CD4-positive, alpha-beta memory T cell (primary cell): ENCODE measurements at regions not wholly inside any gene's neighbourhood (a gene's known extent, or its start where the extent isn't known, plus 50 kb on each side); places are given as distances from the start of the nearest gene placed in this dataset.

Experiments used
- CTCF ChIA-PET: fragments of 350-600 bp; sonication (Branson Sonifier 250); formaldehyde crosslinking; loops from one replicate; lab custom pipeline; 2021; ENCODE audit warnings: inconsistent platforms; ENCODE audit not compliant: partially characterized antibody; lab: Charles Lee
- POLR2A ChIA-PET: fragments of 350-600 bp; sonication (Branson Sonifier 250); formaldehyde crosslinking; loops from one replicate; lab custom pipeline; 2021; ENCODE audit not compliant: partially characterized antibody; lab: Charles Lee
- DNase-seq, 5 donors: peaks; one replicate each; pipeline versions ENCODE4 v3.0.0 to v3.0.0-alpha.2; 2020 to 2022; ENCODE audit warnings: mixed read lengths in 1 of 5
- H3K27ac ChIP-seq: one replicate; pipeline ENCODE4 v1.7.0; 2013; ENCODE audit warnings: low read depth, low read length
- H3K27me3 ChIP-seq: 2 replicates; pipeline ENCODE4 v1.7.0; 2013; ENCODE audit warnings: mild to moderate bottlenecking, low read length, moderate library complexity; ENCODE audit not compliant: insufficient read depth
- H3K36me3 ChIP-seq: 2 replicates; pipeline ENCODE4 v1.7.0; 2013; ENCODE audit warnings: mild to moderate bottlenecking, low read length, moderate library complexity; ENCODE audit not compliant: insufficient read depth
- H3K4me1 ChIP-seq: 2 replicates; pipeline ENCODE4 v1.7.0; 2013; ENCODE audit warnings: mild to moderate bottlenecking, low read length, moderate library complexity; ENCODE audit not compliant: insufficient read depth
- H3K4me3 ChIP-seq, 2 donors: one replicate each; pipeline ENCODE4 v1.7.0; 2013; ENCODE audit warnings: low read length in 2 of 2, mild to moderate bottlenecking in 1 of 2
- H3K9me3 ChIP-seq, 2 donors: one replicate each; pipeline ENCODE4 v1.7.0; 2013; ENCODE audit warnings: low read length in 2 of 2, control low read depth in 1 of 2; ENCODE audit not compliant: control insufficient read depth in 1 of 2
- H3K27ac Mint-ChIP-seq, 7 donors: one replicate each; pipeline ENCODE4 v1.8.0; 2020 to 2021; ENCODE audit warnings: mixed read lengths in 7 of 7, mild to moderate bottlenecking in 6 of 7, inconsistent platforms in 3 of 7, moderate library complexity in 3 of 7
- H3K27me3 Mint-ChIP-seq, 2 donors: one replicate each; pipeline ENCODE4 v1.8.0; 2020 to 2021; ENCODE audit warnings: mixed read lengths in 2 of 2
- H3K36me3 Mint-ChIP-seq, 2 donors: one replicate each; pipeline ENCODE4 v1.8.0; 2020 to 2021; ENCODE audit warnings: mixed read lengths in 2 of 2, inconsistent platforms in 1 of 2, mild to moderate bottlenecking in 1 of 2
- H3K4me1 Mint-ChIP-seq, 4 donors: one replicate each; pipeline ENCODE4 v1.8.0; 2020 to 2021; ENCODE audit warnings: mixed read lengths in 4 of 4, mild to moderate bottlenecking in 1 of 4
- H3K4me3 Mint-ChIP-seq, 8 donors: one replicate each; pipeline ENCODE4 v1.8.0; 2020 to 2021; ENCODE audit warnings: mixed read lengths in 8 of 8, mild to moderate bottlenecking in 7 of 8, moderate library complexity in 6 of 8, inconsistent platforms in 3 of 8
- H3K9me3 Mint-ChIP-seq, 8 donors: one replicate each; pipeline ENCODE4 v1.8.0; 2020 to 2021; ENCODE audit warnings: mixed read lengths in 8 of 8, mild to moderate bottlenecking in 5 of 8, inconsistent platforms in 3 of 8, moderate library complexity in 1 of 8
- intact Hi-C: fragments of 100-400 bp; cut with micrococcal nuclease; formaldehyde crosslinking; loops from one replicate; pipeline ENCODE4 v1.15.1; 2023

- POLR2A ChIA-PET, result no interaction called here
- CTCF ChIA-PET, result no interaction called here
- no peak overlapping the region for H3K27ac ChIP-seq
- no peak overlapping the region for H3K27ac Mint-ChIP-seq
- peaks cover 0 to 1% (median 0%) of the 10 kb centered on the region in 8 donors for H3K9me3 Mint-ChIP-seq
- no peak overlapping the region for H3K4me3 ChIP-seq
- intact Hi-C loops, result no loop called here
- H3K4me1 ChIP-seq, result no peaks in the 10 kb centered on the region
- no peaks in the 10 kb centered on the region for H3K27me3 ChIP-seq
- peaks cover 0 to 1% (median 0%) of the 10 kb centered on the region in 4 donors for H3K4me1 Mint-ChIP-seq
- DNase-seq, result no peak
- no peaks in the 10 kb centered on the region for H3K36me3 Mint-ChIP-seq
- no peaks in the 10 kb centered on the region for H3K36me3 ChIP-seq
- no peak overlapping the region for H3K4me3 Mint-ChIP-seq
- peaks cover 5 to 8% of the 10 kb centered on the region in 2 donors for H3K27me3 Mint-ChIP-seq
- H3K9me3 ChIP-seq, result no peaks in the 10 kb centered on the region
These were observed 503.8 kb downstream of the NPIPA7 start for GRCh38 chr16:16882766-16883165.

GRCh38 chr16:16884451-16884850, 505.5 kb downstream of the NPIPA7 start:
- Mint-ChIP-seq H3K36me3 (no peaks in the 10 kb centered on the region), H3K4me3 (no peak overlapping the region), H3K9me3 (peaks cover 0 to 3% (median 0%) of the 10 kb centered on the region in 8 donors), H3K4me1 (peaks cover 0 to 1% (median 0%) of the 10 kb centered on the region in 4 donors), H3K27me3 (peaks cover 4 to 7% of the 10 kb centered on the region in 2 donors), H3K27ac (no peak overlapping the region)
- intact Hi-C loops, result no loop called here
- H3K27me3 ChIP-seq, result no peaks in the 10 kb centered on the region
- no peaks in the 10 kb centered on the region for H3K9me3 ChIP-seq
- no peaks in the 10 kb centered on the region for H3K36me3 ChIP-seq
- H3K4me3 ChIP-seq, result no peak overlapping the region
- no peak overlapping the region for H3K27ac ChIP-seq
- DNase-seq, result no peak
- ChIA-PET POLR2A (no interaction called here), CTCF (no interaction called here)
- H3K4me1 ChIP-seq, result no peaks in the 10 kb centered on the region

GRCh38 chr16:16887193-16887592, 508.3 kb downstream of the NPIPA7 start:
- no peak overlapping the region for H3K4me3 ChIP-seq
- H3K27me3 ChIP-seq, result no peaks in the 10 kb centered on the region
- H3K27ac Mint-ChIP-seq, result no peak overlapping the region
- H3K27me3 Mint-ChIP-seq, result peaks cover 4 to 5% of the 10 kb centered on the region in 2 donors
- no peaks in the 10 kb centered on the region for H3K36me3 ChIP-seq
- H3K9me3 ChIP-seq, result no peaks in the 10 kb centered on the region
- H3K9me3 Mint-ChIP-seq, result peaks cover 0 to 3% (median 0%) of the 10 kb centered on the region in 8 donors
- ChIA-PET CTCF (no interaction called here), POLR2A (no interaction called here)
- intact Hi-C loops, result no loop called here
- no peak overlapping the region for H3K27ac ChIP-seq
- peaks cover 0 to 1% (median 0%) of the 10 kb centered on the region in 4 donors for H3K4me1 Mint-ChIP-seq
- no peak for DNase-seq
- H3K4me3 Mint-ChIP-seq, result no peak overlapping the region
- no peaks in the 10 kb centered on the region for H3K4me1 ChIP-seq
- no peaks in the 10 kb centered on the region for H3K36me3 Mint-ChIP-seq

- ChIA-PET CTCF (no interaction called here), POLR2A (no interaction called here)
- H3K36me3 Mint-ChIP-seq, result no peaks in the 10 kb centered on the region
- Histone ChIP-seq H3K27ac (no peak overlapping the region), H3K4me3 (no peak overlapping the region), H3K4me1 (no peaks in the 10 kb centered on the region), H3K9me3 (no peaks in the 10 kb centered on the region), H3K27me3 (no peaks in the 10 kb centered on the region), H3K36me3 (no peaks in the 10 kb centered on the region)
- H3K27me3 Mint-ChIP-seq, result peaks cover 0 to 5% of the 10 kb centered on the region in 2 donors
- DNase-seq, result no peak
- H3K4me1 Mint-ChIP-seq, result no peaks in the 10 kb centered on the region
- H3K9me3 Mint-ChIP-seq, result peaks cover 0 to 3% (median 0%) of the 10 kb centered on the region in 8 donors
- H3K4me3 Mint-ChIP-seq, result no peak overlapping the region
- H3K27ac Mint-ChIP-seq, result no peak overlapping the region
- intact Hi-C loops, result no loop called here
These were observed 512.0 kb downstream of the NPIPA7 start for GRCh38 chr16:16890964-16891363.

- Histone ChIP-seq H3K9me3 (no peaks in the 10 kb centered on the region), H3K4me1 (no peaks in the 10 kb centered on the region), H3K36me3 (no peaks in the 10 kb centered on the region), H3K27ac (no peak overlapping the region), H3K4me3 (no peak overlapping the region), H3K27me3 (no peaks in the 10 kb centered on the region)
- ChIA-PET POLR2A (no interaction called here), CTCF (no interaction called here)
- Mint-ChIP-seq H3K36me3 (no peaks in the 10 kb centered on the region), H3K4me1 (no peaks in the 10 kb centered on the region), H3K27ac (no peak overlapping the region), H3K27me3 (peaks cover 4 to 8% of the 10 kb centered on the region in 2 donors), H3K9me3 (peaks cover 0 to 35% (median 25%) of the 10 kb centered on the region in 8 donors), H3K4me3 (no peak overlapping the region)
- intact Hi-C loops, result no loop called here
- DNase-seq, result no peak
These were observed 525.7 kb downstream of the NPIPA7 start for GRCh38 chr16:16904601-16905000.

- Histone ChIP-seq H3K4me1 (no peaks in the 10 kb centered on the region), H3K27me3 (no peaks in the 10 kb centered on the region), H3K27ac (no peak overlapping the region), H3K9me3 (no peaks in the 10 kb centered on the region), H3K36me3 (no peaks in the 10 kb centered on the region), H3K4me3 (no peak overlapping the region)
- no peak for DNase-seq
- Mint-ChIP-seq H3K27ac (no peak overlapping the region), H3K27me3 (peaks cover 7 to 8% of the 10 kb centered on the region in 2 donors), H3K4me3 (no peak overlapping the region), H3K36me3 (no peaks in the 10 kb centered on the region), H3K4me1 (no peaks in the 10 kb centered on the region), H3K9me3 (peaks cover 0 to 24% (median 16%) of the 10 kb centered on the region in 8 donors)
- POLR2A ChIA-PET, result no interaction called here
- CTCF ChIA-PET, result no interaction called here
- intact Hi-C loops, result no loop called here
These were observed 526.9 kb downstream of the NPIPA7 start for GRCh38 chr16:16905850-16906249.

- ChIA-PET POLR2A (no interaction called here), CTCF (no interaction called here)
- no peak overlapping the region for H3K27ac Mint-ChIP-seq
- peaks cover 0 to 19% (median 13%) of the 10 kb centered on the region in 8 donors for H3K9me3 Mint-ChIP-seq
- intact Hi-C loops, result no loop called here
- H3K36me3 Mint-ChIP-seq, result no peaks in the 10 kb centered on the region
- H3K4me1 Mint-ChIP-seq, result no peaks in the 10 kb centered on the region
- H3K4me3 ChIP-seq, result no peak overlapping the region
- no peaks in the 10 kb centered on the region for H3K9me3 ChIP-seq
- no peaks in the 10 kb centered on the region for H3K36me3 ChIP-seq
- H3K27ac ChIP-seq, result no peak overlapping the region
- H3K27me3 Mint-ChIP-seq, result peaks cover 10 to 14% of the 10 kb centered on the region in 2 donors
- DNase-seq, result no peak
- H3K4me3 Mint-ChIP-seq, result no peak overlapping the region
- H3K4me1 ChIP-seq, result no peaks in the 10 kb centered on the region
- no peaks in the 10 kb centered on the region for H3K27me3 ChIP-seq
These were observed 528.1 kb downstream of the NPIPA7 start for GRCh38 chr16:16907089-16907488.

- Mint-ChIP-seq H3K4me3 (no peak overlapping the region), H3K4me1 (no peaks in the 10 kb centered on the region), H3K27ac (no peak overlapping the region), H3K36me3 (no peaks in the 10 kb centered on the region), H3K27me3 (peaks cover 12 to 16% of the 10 kb centered on the region in 2 donors), H3K9me3 (peaks cover 0 to 13% (median 8%) of the 10 kb centered on the region in 8 donors)
- intact Hi-C loops, result no loop called here
- ChIA-PET POLR2A (no interaction called here), CTCF (no interaction called here)
- Histone ChIP-seq H3K9me3 (no peaks in the 10 kb centered on the region), H3K36me3 (no peaks in the 10 kb centered on the region), H3K27ac (no peak overlapping the region), H3K4me3 (no peak overlapping the region), H3K4me1 (no peaks in the 10 kb centered on the region), H3K27me3 (no peaks in the 10 kb centered on the region)
- DNase-seq, result no peak
These were observed 529.1 kb downstream of the NPIPA7 start for GRCh38 chr16:16908077-16908476.
